Activated gamma-delta T cell treated with anti-CD3 and anti-CD28 coated beads, Interleukin-2, amount 50 U/mL, for 16 hours (primary cell): ENCODE measurements at regions not wholly inside any gene's neighbourhood (a gene's known extent, or its start where the extent isn't known, plus 50 kb on each side); places are given as distances from the start of the nearest gene placed in this dataset.

Experiments
- DNase-seq: peaks from one replicate; pipeline ENCODE4 v3.0.0-alpha.2; 2020; ENCODE audit warnings: low read depth

GRCh38 chr5:1975898-1976765, 93.4 kb upstream of the IRX4 start:
- no peak for DNase-seq

- no peak for DNase-seq
Measured at GRCh38 chr5:1975406-1975715, 92.6 kb upstream of the IRX4 start.

GRCh38 chr5:1974501-1975405, 92.0 kb upstream of the IRX4 start:
- no peak for DNase-seq

GRCh38 chr5:1974081-1974480, 91.4 kb upstream of the IRX4 start:
- DNase-seq = no peak

- no peak for DNase-seq
Measured at GRCh38 chr5:1973391-1974013, 90.8 kb upstream of the IRX4 start.

GRCh38 chr5:1971944-1972343, 89.2 kb upstream of the IRX4 start:
- DNase-seq = no peak

- no peak for DNase-seq
Measured at GRCh38 chr5:1967736-1968135, 85.0 kb upstream of the IRX4 start.

- no peak for DNase-seq
Measured at GRCh38 chr5:1966461-1966860, 83.7 kb upstream of the IRX4 start.

GRCh38 chr5:1965925-1966324, 83.2 kb upstream of the IRX4 start:
- DNase-seq = no peak

- DNase-seq = no peak
Measured at GRCh38 chr5:1963941-1964451, 81.3 kb upstream of the IRX4 start.

GRCh38 chr5:1963358-1963757, 80.6 kb upstream of the IRX4 start:
- no peak for DNase-seq

GRCh38 chr5:1962619-1963355, 80.1 kb upstream of the IRX4 start:
- no peak for DNase-seq

- DNase-seq = no peak
Measured at GRCh38 chr5:1961952-1962595, 79.3 kb upstream of the IRX4 start.

- DNase-seq = no peak
Measured at GRCh38 chr5:1961304-1961946, 78.7 kb upstream of the IRX4 start.

- DNase-seq = no peak
Measured at GRCh38 chr5:1960595-1961303, 78.0 kb upstream of the IRX4 start.

- no peak for DNase-seq
Measured at GRCh38 chr5:1959725-1960581, 77.2 kb upstream of the IRX4 start.

- DNase-seq = no peak
Measured at GRCh38 chr5:1959231-1959630, 76.5 kb upstream of the IRX4 start.

- DNase-seq = no peak
Measured at GRCh38 chr5:1958211-1959010, 75.7 kb upstream of the IRX4 start.
